ENCODE measurements at regions not wholly inside any gene's neighbourhood (a gene's known extent, or its start where the extent isn't known, plus 50 kb on each side); places are given as distances from the start of the nearest gene placed in this dataset.
"Not testable (repeated sequence)": the region's sequence is repeated elsewhere in the genome, so short reads cannot be mapped to it uniquely, and the experiment has no call there.

GRCh38 chr7:81165070-81165469 lies 246.2 kb upstream of the SEMA3C start:
- DNase-seq: no peak

GRCh38 chr7:81162771-81163525 lies 244.1 kb upstream of the SEMA3C start:
- DNase-seq: no peak

GRCh38 chr7:81162234-81162633 lies 243.4 kb upstream of the SEMA3C start:
- no peak for DNase-seq

- no peak for DNase-seq
Observed at GRCh38 chr7:81161451-81162075, 242.7 kb upstream of the SEMA3C start.

- no peak for DNase-seq
Observed at GRCh38 chr7:81159402-81159801, 240.6 kb upstream of the SEMA3C start.

GRCh38 chr7:81158189-81158588 lies 239.3 kb upstream of the SEMA3C start:
- DNase-seq: no peak

GRCh38 chr7:81155654-81156373 lies 237.0 kb upstream of the SEMA3C start:
- DNase-seq: no peak

- DNase-seq: no peak
Observed at GRCh38 chr7:81154565-81154964, 235.7 kb upstream of the SEMA3C start.

- DNase-seq: not testable (repeated sequence)
Observed at GRCh38 chr7:81152925-81153324, 234.1 kb upstream of the SEMA3C start.

- no peak for DNase-seq
Observed at GRCh38 chr7:81150951-81151361, 232.1 kb upstream of the SEMA3C start.

GRCh38 chr7:81143856-81144255 lies 225.0 kb upstream of the SEMA3C start:
- DNase-seq: no peak

- DNase-seq: not testable (repeated sequence)
Observed at GRCh38 chr7:81141257-81142205, 222.7 kb upstream of the SEMA3C start.

GRCh38 chr7:81140775-81141174 lies 221.9 kb upstream of the SEMA3C start:
- DNase-seq: no peak

GRCh38 chr7:81140252-81140651 lies 221.4 kb upstream of the SEMA3C start:
- peak; percentile 71 for DNase-seq

- no peak for DNase-seq
Observed at GRCh38 chr7:81138870-81139269, 220.0 kb upstream of the SEMA3C start.

- no peak for DNase-seq
Observed at GRCh38 chr7:81135324-81135723, 216.5 kb upstream of the SEMA3C start.

- no peak for DNase-seq
Observed at GRCh38 chr7:81128011-81128410, 209.2 kb upstream of the SEMA3C start.

- DNase-seq: no peak
Observed at GRCh38 chr7:81120803-81121202, 202.0 kb upstream of the SEMA3C start.

- DNase-seq: no peak
Observed at GRCh38 chr7:81120111-81120510, 201.3 kb upstream of the SEMA3C start.

- DNase-seq: no peak
Observed at GRCh38 chr7:81114633-81115032, 195.8 kb upstream of the SEMA3C start.

- no peak for DNase-seq
Observed at GRCh38 chr7:81112731-81113130, 193.9 kb upstream of the SEMA3C start.

- DNase-seq: no peak
Observed at GRCh38 chr7:81111781-81112540, 193.1 kb upstream of the SEMA3C start.
